ENCODE measurements at regions not wholly inside any gene's neighbourhood (a gene's known extent, or its start where the extent isn't known, plus 50 kb on each side); places are given as distances from the start of the nearest gene placed in this dataset.

DNA sequence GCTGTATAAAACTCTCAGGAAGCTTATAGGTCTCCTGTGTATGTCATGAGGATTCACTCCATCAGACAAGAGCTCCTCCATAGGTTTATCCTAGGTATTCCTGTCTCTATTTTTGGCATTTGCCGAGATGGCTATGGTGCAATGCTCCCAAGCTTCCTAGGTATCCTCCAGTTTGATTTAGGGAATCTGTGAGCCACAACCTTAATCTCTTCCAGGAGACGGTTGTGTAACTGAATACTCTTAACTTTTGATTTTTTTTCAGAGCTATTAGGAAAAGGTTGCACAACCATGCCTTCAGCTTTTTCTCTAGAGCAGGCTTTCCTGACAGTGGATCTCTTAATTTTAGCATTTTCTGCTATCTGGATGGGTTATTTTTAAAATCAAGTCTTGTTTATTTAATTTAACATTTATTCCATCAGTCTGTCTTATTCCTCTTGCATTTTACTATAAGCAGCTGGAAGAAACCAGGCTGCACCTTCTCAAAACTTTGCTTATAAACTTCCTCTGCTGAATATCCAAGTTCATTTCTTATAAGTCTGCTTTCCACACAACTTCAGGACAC is 69.4 kb upstream of the BACE2 start (continued):
- TF ChIP-seq PHF8 (conservative IDR thresholded peaks at IDR 0.05; ENCODE audit: low read depth, low read length) (no peak), CBX5 (IDR thresholded peaks at IDR 0.05; ENCODE audit: low read depth, low read length) (no peak), RAD21 (IDR thresholded peaks at IDR 0.05 in 1 of 2, conservative IDR thresholded peaks at IDR 0.05 in 1 of 2; ENCODE audit: low read depth in 2 of 2, low read length in 2 of 2) (no peak), BCL11A (IDR thresholded peaks at IDR 0.05; ENCODE audit: low read depth in 2 of 2, low read length in 2 of 2) (no peak), EZH2 (IDR thresholded peaks at IDR 0.05; ENCODE audit: low read depth, low read length, severe bottlenecking) (no peak), BACH1 (IDR thresholded peaks at IDR 0.05; ENCODE audit: low read length) (no peak)

All from H1 (cell line).